ENCODE measurements at regions not wholly inside any gene's neighbourhood (a gene's known extent, or its start where the extent isn't known, plus 50 kb on each side); places are given as distances from the start of the nearest gene placed in this dataset.

- TF ChIP-seq POLR2A (IDR thresholded peaks at IDR 0.05; ENCODE audit: low read depth, low read length) = no peak
- TF ChIP-seq POLR2AphosphoS5 (IDR thresholded peaks at IDR 0.05; ENCODE audit: low read depth, low read length) = no peak
- no peak for TF ChIP-seq TAF1 (IDR thresholded peaks at IDR 0.05; ENCODE audit: borderline replicate concordance, low read depth, low read length)
Measured at GRCh38 chr16:49921791-49922456, 66.0 kb upstream of the ZNF423 start.

All from GM12892 (cell line).